Lower leg skin (tissue), 3 donors: ENCODE measurements at regions not wholly inside any gene's neighbourhood (a gene's known extent, or its start where the extent isn't known, plus 50 kb on each side); places are given as distances from the start of the nearest gene placed in this dataset.

Experiments used
- POLR2A ChIP-seq, 2 donors: fragments of 450-650 bp; IDR thresholded peaks; one replicate each; pipeline ENCODE4 v1.6.1; 2016 to 2017; ENCODE audit warnings: antibody characterized with exemption in 2 of 2, mild to moderate bottlenecking in 1 of 2, moderate library complexity in 1 of 2
- TF ChIP-seq, protein P1 (sequence below), 3 donors: fragments of 450-650 bp; IDR thresholded peaks; one replicate each; pipeline ENCODE4 v1.5.1; 2016; ENCODE audit warnings: antibody characterized with exemption in 3 of 3, mild to moderate bottlenecking in 3 of 3, moderate library complexity in 2 of 3

GRCh38 chrX:109826954-109827708 lies 94.1 kb upstream of the ACSL4 start:
- TF ChIP-seq, protein P1, sequence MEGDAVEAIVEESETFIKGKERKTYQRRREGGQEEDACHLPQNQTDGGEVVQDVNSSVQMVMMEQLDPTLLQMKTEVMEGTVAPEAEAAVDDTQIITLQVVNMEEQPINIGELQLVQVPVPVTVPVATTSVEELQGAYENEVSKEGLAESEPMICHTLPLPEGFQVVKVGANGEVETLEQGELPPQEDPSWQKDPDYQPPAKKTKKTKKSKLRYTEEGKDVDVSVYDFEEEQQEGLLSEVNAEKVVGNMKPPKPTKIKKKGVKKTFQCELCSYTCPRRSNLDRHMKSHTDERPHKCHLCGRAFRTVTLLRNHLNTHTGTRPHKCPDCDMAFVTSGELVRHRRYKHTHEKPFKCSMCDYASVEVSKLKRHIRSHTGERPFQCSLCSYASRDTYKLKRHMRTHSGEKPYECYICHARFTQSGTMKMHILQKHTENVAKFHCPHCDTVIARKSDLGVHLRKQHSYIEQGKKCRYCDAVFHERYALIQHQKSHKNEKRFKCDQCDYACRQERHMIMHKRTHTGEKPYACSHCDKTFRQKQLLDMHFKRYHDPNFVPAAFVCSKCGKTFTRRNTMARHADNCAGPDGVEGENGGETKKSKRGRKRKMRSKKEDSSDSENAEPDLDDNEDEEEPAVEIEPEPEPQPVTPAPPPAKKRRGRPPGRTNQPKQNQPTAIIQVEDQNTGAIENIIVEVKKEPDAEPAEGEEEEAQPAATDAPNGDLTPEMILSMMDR (IDR thresholded peaks at IDR 0.05), result no peak
- TF ChIP-seq POLR2A (IDR thresholded peaks at IDR 0.05), result no peak
